Suprapubic skin (tissue), 4 donors: ENCODE measurements at regions not wholly inside any gene's neighbourhood (a gene's known extent, or its start where the extent isn't known, plus 50 kb on each side); places are given as distances from the start of the nearest gene placed in this dataset.

Experiments
- POLR2A ChIP-seq, 2 donors: fragments of 450-650 bp; IDR thresholded peaks; one replicate each; pipeline ENCODE4 v1.6.1; 2017; ENCODE audit warnings: antibody characterized with exemption in 2 of 2, mild to moderate bottlenecking in 2 of 2, moderate library complexity in 2 of 2
- POLR2AphosphoS5 ChIP-seq, 3 donors: sonication (generic); formaldehyde crosslinking; IDR thresholded peaks; one replicate each; pipeline ENCODE4 v1.6.1; 2017; ENCODE audit warnings: antibody characterized with exemption in 3 of 3
- TF ChIP-seq, protein P1 (sequence below), 2 donors: fragments of 200-600 bp in 1 of 2; fragments of 450-650 bp in 1 of 2; sonication (generic) in 1 of 2; IDR thresholded peaks; one replicate each; pipeline ENCODE4 v1.5.1; 2016 to 2019; ENCODE audit warnings: antibody characterized with exemption in 2 of 2, mild to moderate bottlenecking in 1 of 2, moderate library complexity in 1 of 2

DNA sequence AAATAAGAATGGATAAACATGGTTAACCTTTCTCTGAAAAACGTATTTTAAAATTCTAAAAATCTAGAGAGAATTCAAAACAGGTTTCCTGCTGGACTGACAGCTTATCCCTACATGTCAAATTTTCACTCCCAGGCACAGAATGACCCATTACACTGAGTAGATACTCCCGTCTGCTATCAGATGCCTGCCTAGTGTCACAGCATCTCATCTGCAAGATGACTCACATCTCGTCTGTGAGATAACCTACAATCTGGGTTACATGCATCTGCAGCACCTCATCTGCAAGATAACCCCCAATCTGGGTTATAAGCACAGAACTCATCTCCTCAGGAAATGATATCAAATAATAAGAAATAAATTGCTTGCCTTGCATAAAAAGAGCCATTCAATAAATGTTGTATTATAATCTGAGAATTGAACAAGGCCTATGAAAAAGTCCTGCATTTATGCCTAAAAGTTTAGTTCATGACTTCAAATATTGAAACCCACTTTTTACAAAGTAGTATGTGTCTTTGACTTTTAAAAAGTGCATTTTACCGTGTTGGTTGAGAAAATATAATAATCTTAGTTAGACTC, 188.3 kb upstream of the THBS1 start:
- TF ChIP-seq, protein P1, sequence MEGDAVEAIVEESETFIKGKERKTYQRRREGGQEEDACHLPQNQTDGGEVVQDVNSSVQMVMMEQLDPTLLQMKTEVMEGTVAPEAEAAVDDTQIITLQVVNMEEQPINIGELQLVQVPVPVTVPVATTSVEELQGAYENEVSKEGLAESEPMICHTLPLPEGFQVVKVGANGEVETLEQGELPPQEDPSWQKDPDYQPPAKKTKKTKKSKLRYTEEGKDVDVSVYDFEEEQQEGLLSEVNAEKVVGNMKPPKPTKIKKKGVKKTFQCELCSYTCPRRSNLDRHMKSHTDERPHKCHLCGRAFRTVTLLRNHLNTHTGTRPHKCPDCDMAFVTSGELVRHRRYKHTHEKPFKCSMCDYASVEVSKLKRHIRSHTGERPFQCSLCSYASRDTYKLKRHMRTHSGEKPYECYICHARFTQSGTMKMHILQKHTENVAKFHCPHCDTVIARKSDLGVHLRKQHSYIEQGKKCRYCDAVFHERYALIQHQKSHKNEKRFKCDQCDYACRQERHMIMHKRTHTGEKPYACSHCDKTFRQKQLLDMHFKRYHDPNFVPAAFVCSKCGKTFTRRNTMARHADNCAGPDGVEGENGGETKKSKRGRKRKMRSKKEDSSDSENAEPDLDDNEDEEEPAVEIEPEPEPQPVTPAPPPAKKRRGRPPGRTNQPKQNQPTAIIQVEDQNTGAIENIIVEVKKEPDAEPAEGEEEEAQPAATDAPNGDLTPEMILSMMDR (IDR thresholded peaks at IDR 0.05), result no peak
- TF ChIP-seq POLR2A (IDR thresholded peaks at IDR 0.05) (no peak), POLR2AphosphoS5 (IDR thresholded peaks at IDR 0.05) (no peak)
